Right hindlimb (tissue), 1 donor: ENCODE measurements at regions not wholly inside any gene's neighbourhood (a gene's known extent, or its start where the extent isn't known, plus 50 kb on each side); places are given as distances from the start of the nearest gene placed in this dataset.

Experiments
- DNase-seq: peaks from one replicate; pipeline ENCODE4 v3.0.0-alpha.2; 2018

- no peak for DNase-seq
Observed at GRCh38 chr21:22200378-22201092, 1202.3 kb downstream of the NCAM2 start.

- DNase-seq: peak; percentile 21
Observed at GRCh38 chr21:22201126-22201525, 1202.9 kb downstream of the NCAM2 start.

- no peak for DNase-seq
Observed at GRCh38 chr21:22201669-22202068, 1203.5 kb downstream of the NCAM2 start.

DNA sequence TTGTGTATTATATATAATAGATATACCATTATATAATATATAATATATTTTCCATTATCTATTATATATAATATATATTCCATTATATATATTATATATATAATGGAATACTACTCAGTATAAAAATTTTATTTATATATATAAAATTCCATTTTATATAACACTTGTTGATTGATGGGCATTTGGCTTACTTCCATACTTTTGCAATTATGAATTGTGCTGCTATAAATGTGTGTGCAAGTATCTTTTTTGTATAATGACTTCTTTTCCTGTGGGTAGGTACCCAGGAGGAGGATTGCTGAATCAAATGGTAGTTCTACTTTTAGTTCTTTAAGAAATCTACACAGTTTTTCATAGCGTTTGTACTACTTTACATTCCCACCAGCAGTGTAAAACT, 1211.1 kb downstream of the NCAM2 start:
- DNase-seq: no peak

- no peak for DNase-seq
Observed at GRCh38 chr21:22211943-22212342, 1213.7 kb downstream of the NCAM2 start.

DNA sequence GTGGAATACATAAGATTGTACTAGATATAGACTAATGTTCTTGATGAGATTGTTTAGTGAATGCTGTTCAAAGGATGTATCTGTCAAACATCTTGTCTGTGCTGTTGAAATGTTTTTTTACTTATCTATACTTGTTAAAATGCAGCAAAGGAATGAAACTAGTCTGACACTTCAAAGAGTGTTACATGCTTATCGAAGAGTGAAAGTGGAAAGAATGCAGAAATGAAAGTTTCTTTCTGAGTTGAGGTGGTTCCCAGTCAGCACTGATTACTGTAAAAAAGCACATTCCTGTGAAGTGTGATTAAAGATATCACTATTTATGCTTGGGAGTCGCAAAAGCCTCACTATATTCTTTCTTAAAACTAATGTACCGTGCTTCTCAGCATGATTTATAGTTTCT, 1225.2 kb downstream of the NCAM2 start:
- DNase-seq: no peak

DNA sequence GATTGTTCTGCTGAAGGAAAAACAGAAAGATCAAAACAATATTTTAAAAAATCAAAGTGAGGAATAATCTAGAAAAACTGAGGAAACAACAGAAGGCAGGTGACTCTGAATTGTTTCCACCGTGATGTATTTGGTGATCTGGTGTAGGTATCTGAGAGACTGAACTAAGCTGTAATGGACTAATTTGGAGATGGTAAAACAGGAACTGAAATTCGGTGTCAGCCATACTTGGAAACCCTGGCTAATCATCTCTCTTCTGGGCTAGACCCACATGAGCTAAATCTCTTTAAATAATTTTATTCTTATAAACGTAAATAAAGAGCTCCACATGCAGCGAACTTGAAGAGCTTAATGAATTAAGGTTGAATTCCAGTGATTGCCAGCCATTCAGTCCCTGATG, 1226.1 kb downstream of the NCAM2 start:
- DNase-seq: no peak

- DNase-seq: peak; percentile 25
Observed at GRCh38 chr21:22225299-22225698, 1227.1 kb downstream of the NCAM2 start.

DNA sequence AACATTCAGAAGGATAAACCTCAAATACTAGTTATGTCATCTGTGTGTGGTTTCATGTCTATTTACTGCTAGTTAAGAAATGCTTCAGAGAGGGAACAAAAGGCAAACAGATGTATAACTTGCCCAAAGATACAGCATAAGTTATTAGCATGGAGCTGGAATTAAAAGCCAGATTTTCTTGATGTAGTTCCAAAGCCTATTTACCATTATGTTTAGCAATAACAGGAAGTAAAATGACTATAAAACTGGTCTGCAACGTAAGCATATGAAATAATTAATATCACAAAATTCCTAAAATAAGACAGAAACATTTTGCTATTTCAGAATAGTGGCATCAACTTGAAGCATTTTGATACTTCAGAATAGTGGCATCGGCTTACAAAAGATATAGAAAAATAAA, 1232.8 kb downstream of the NCAM2 start:
- no peak for DNase-seq

- no peak for DNase-seq
Observed at GRCh38 chr21:22235866-22236590, 1237.8 kb downstream of the NCAM2 start.

GRCh38 chr21:22244516-22244915, 1246.3 kb downstream of the NCAM2 start:
- DNase-seq: no peak

DNA sequence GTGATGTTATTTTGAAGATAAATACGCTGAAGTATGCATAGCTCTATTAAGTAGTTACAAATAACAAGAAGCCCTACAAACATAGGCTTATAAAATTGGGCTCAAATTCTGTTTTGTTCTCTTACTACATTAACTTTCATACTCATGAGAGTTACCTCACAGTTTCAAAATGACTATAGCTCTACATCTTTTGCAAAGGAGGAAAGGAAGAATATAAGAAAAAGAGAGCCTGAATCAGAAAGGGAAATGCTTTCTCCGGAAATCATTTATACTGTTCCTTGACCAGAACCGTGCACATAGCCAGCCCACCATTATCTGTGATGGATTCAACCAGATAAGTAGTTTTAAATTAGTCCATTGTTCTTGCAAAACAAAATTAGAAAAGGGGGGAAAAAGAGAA, 1252.1 kb downstream of the NCAM2 start:
- DNase-seq: no peak

DNA sequence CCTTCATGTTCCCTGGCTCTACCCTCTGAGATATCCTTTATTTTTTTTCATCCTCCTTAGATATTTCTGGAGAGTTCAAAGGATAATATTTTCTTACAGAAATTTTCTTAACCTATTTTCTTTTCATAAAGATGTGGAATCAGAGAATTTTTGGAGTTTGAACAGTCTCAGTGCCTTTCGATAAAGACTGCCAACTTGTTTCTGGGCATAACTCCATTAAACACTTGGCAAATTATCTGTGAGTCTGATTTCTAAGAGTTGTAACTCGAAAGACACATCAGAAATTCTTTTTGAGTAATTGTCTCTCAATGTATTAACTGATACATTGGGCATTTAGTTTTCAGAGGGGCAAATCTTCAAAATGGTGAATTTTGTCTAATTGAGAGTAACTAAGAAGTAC, 1255.6 kb downstream of the NCAM2 start:
- no peak for DNase-seq

GRCh38 chr21:22258821-22259220, 1260.6 kb downstream of the NCAM2 start:
- no peak for DNase-seq

DNA sequence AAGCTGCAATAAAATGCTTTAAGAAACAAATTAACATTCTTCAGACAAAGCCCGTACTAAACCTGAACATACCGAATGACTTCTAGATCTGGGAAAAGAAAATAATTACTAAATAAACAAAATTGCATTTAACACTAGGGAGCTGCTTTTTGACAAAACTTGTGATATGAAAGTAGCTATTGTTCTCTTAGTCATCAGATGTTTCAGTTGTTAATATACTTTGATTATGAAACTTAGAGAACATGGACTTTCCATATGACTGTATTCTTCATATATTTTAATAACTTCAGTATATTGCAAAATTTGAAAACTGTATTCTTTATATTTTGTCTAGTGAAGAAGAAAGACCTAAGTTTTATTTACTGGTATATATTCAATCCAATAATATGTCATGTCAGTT, 1262.1 kb downstream of the NCAM2 start:
- no peak for DNase-seq

- DNase-seq: no peak
Observed at GRCh38 chr21:22263890-22264289, 1265.7 kb downstream of the NCAM2 start.

DNA sequence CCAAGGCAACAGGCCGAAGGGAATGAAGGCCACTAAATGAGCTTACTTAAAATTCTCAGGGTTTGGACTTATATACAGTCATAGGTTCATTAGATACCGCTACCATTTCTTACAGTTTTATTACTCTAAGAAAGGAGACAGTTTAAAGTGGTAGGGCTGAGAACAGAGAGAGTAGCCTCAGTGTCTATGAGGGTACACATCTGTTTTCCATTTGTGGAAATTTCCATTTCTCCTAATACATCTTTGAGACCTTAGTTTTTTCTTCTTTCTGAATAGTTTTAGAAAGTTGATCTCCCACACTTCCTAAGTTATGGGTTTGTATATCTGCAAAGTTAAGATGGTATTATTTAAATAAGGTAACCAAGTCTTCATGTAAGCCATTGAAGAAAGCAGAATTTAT, 1279.1 kb downstream of the NCAM2 start:
- no peak for DNase-seq

DNA sequence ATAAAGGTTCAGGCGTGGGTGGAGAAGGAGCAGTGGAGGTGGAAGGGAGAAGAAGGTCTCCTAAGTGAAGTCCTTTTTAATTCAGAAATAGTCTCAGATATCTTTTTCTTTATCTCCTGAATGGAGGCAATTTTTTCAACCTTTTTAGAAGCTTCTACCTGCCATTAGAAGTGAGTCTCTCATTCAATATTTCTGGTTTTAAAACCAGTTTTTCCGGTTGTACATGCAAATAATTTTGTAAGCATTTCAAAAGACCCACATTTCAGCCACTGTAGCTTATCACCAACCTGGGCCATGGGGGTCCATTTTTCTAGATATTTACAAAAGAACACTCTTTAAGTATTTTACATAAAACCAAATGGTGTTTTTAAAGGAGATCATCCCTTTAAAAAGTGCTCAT, 1280.2 kb downstream of the NCAM2 start:
- no peak for DNase-seq

DNA sequence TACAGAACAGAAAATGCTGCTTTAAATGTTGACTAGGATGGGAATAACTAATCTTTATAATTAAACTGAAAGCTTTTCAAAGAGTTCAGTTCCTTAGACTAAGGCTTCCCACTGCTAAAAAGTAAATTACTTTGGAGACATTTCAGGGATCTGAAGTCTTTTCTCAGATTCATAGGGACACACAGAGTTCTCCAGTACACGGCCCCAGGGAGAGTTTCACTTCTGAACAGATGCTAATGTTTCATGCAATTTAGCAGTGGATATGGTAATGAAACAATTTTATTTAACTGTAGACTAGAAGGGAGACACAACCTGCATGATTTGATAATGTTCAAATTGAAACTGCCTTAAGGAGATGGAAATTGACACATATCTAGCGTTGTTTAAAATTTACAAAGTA, 1282.6 kb downstream of the NCAM2 start:
- no peak for DNase-seq

GRCh38 chr21:22288885-22289499, 1290.8 kb downstream of the NCAM2 start:
- no peak for DNase-seq

GRCh38 chr21:22292144-22292543, 1293.9 kb downstream of the NCAM2 start:
- no peak for DNase-seq

GRCh38 chr21:22297575-22297974, 1299.4 kb downstream of the NCAM2 start:
- DNase-seq: no peak

GRCh38 chr21:22311741-22312462, 1313.7 kb downstream of the NCAM2 start:
- DNase-seq: no peak

GRCh38 chr21:22314963-22315362, 1316.8 kb downstream of the NCAM2 start:
- DNase-seq: no peak
